Naive thymus-derived CD4-positive, alpha-beta T cell (primary cell): ENCODE measurements at regions not wholly inside any gene's neighbourhood (a gene's known extent, or its start where the extent isn't known, plus 50 kb on each side); places are given as distances from the start of the nearest gene placed in this dataset.
A peak's percentile ranks its signal among the peaks of the same experiment; 100 is the strongest.

ENCODE experiments used
- ATAC-seq: fragments of 150-1000 bp; cut with Tn5 transposase; 2 replicates; pipeline ENCODE4 v1.10.0; 2021; ENCODE audit warnings: mild to moderate bottlenecking, moderate library complexity
- CTCF ChIA-PET: fragments of 350-600 bp; sonication (Branson Sonifier 250); formaldehyde crosslinking; loops from one replicate; lab custom pipeline; 2021; ENCODE audit warnings: antibody characterized with exemption; lab: Charles Lee
- POLR2A ChIA-PET: fragments of 350-600 bp; sonication (Branson Sonifier 250); formaldehyde crosslinking; loops from one replicate; lab custom pipeline; 2021; ENCODE audit warnings: antibody characterized with exemption, inconsistent platforms; lab: Charles Lee
- DNase-seq, 9 donors: peaks; one replicate each; pipeline versions ENCODE4 v3.0.0 to v3.0.0-alpha.2; 2020 to 2022; ENCODE audit warnings: mixed read lengths in 1 of 9
- H3K27ac ChIP-seq: one replicate; pipeline ENCODE4 v1.7.0; 2013; ENCODE audit warnings: mild to moderate bottlenecking, low read depth, low read length, moderate library complexity
- H3K27me3 ChIP-seq, 2 donors: one replicate each; pipeline ENCODE4 v1.7.0; 2013; ENCODE audit warnings: low read length in 2 of 2, mild to moderate bottlenecking in 2 of 2, moderate library complexity in 2 of 2; ENCODE audit not compliant: control insufficient read depth in 2 of 2, insufficient read depth in 2 of 2
- H3K36me3 ChIP-seq, 3 experiments: 1 replicate in 2 of 3; 2 replicates in 1 of 3; pipeline ENCODE4 v1.7.0; 2013; ENCODE audit warnings: low read length in 3 of 3, mild to moderate bottlenecking in 3 of 3, moderate library complexity in 1 of 3; ENCODE audit not compliant: insufficient read depth in 3 of 3, control insufficient read depth in 2 of 3
- H3K4me1 ChIP-seq, 2 donors: one replicate each; pipeline ENCODE4 v1.7.0; 2013; ENCODE audit warnings: low read length in 2 of 2, mild to moderate bottlenecking in 2 of 2, moderate library complexity in 1 of 2; ENCODE audit not compliant: control insufficient read depth in 2 of 2, insufficient read depth in 2 of 2
- H3K4me3 ChIP-seq: 2 replicates; pipeline ENCODE4 v1.7.0; 2013; ENCODE audit warnings: mild to moderate bottlenecking, low read length
- H3K9me3 ChIP-seq, 3 experiments: 1 replicate in 2 of 3; 2 replicates in 1 of 3; pipeline ENCODE4 v1.7.0; 2013; ENCODE audit warnings: low read length in 3 of 3; ENCODE audit not compliant: control insufficient read depth in 2 of 3
- H3K27ac Mint-ChIP-seq, 9 donors: one replicate each; pipeline ENCODE4 v1.8.0; 2020 to 2022; ENCODE audit warnings: mixed read lengths in 9 of 9, mild to moderate bottlenecking in 8 of 9, moderate library complexity in 5 of 9, inconsistent platforms in 2 of 9
- H3K27me3 Mint-ChIP-seq, 5 donors: one replicate each; pipeline ENCODE4 v1.8.0; 2021 to 2022; ENCODE audit warnings: mixed read lengths in 5 of 5, mild to moderate bottlenecking in 1 of 5
- H3K36me3 Mint-ChIP-seq, 5 donors: one replicate each; pipeline ENCODE4 v1.8.0; 2020 to 2022; ENCODE audit warnings: mixed read lengths in 5 of 5, mild to moderate bottlenecking in 3 of 5, inconsistent platforms in 1 of 5
- H3K4me1 Mint-ChIP-seq, 7 donors: one replicate each; pipeline ENCODE4 v1.8.0; 2020 to 2022; ENCODE audit warnings: mixed read lengths in 7 of 7, mild to moderate bottlenecking in 3 of 7, inconsistent platforms in 1 of 7
- H3K4me3 Mint-ChIP-seq, 10 donors: one replicate each; pipeline ENCODE4 v1.8.0; 2020 to 2022; ENCODE audit warnings: mild to moderate bottlenecking in 10 of 10, mixed read lengths in 10 of 10, moderate library complexity in 6 of 10, inconsistent platforms in 2 of 10
- H3K9me3 Mint-ChIP-seq, 11 donors: one replicate each; pipeline ENCODE4 v1.8.0; 2020 to 2022; ENCODE audit warnings: mixed read lengths in 11 of 11, mild to moderate bottlenecking in 4 of 11, inconsistent platforms in 1 of 11, moderate library complexity in 1 of 11
- intact Hi-C, 2 donors: fragments of 100-400 bp; cut with micrococcal nuclease; formaldehyde crosslinking; loops; one replicate each; pipeline ENCODE4 v1.15.1; 2023

- H3K4me1 ChIP-seq, result no peaks in the 10 kb centered on the region
- CTCF ChIA-PET, result interaction anchor here (0.8 kb wide), 1 partner anchor 20 kb away, joined by 4 read pairs; no protein-coding TSS in a partner anchor
- H3K27ac ChIP-seq, result no peak overlapping the region
- no peaks in the 10 kb centered on the region for H3K36me3 ChIP-seq
- POLR2A ChIA-PET, result no interaction called here
- intact Hi-C loops, result no loop called here
- no peaks in the 10 kb centered on the region for H3K27me3 ChIP-seq
- Mint-ChIP-seq H3K4me1 (peaks cover 0 to 3% (median 0%) of the 10 kb centered on the region in 7 donors), H3K9me3 (peaks cover 0 to 15% (median 7%) of the 10 kb centered on the region in 11 donors), H3K27ac (no peak overlapping the region), H3K4me3 (no peak overlapping the region), H3K27me3 (peaks cover 0 to 30% (median 8%) of the 10 kb centered on the region in 5 donors), H3K36me3 (peaks cover 0 to 7% (median 4%) of the 10 kb centered on the region in 5 donors)
- no peak for DNase-seq
- no peak for ATAC-seq
- H3K9me3 ChIP-seq, result no peaks in the 10 kb centered on the region
- no peak overlapping the region for H3K4me3 ChIP-seq
These were observed 103.0 kb upstream of the LGALSL start for GRCh38 chr2:64350996-64351395.

DNA sequence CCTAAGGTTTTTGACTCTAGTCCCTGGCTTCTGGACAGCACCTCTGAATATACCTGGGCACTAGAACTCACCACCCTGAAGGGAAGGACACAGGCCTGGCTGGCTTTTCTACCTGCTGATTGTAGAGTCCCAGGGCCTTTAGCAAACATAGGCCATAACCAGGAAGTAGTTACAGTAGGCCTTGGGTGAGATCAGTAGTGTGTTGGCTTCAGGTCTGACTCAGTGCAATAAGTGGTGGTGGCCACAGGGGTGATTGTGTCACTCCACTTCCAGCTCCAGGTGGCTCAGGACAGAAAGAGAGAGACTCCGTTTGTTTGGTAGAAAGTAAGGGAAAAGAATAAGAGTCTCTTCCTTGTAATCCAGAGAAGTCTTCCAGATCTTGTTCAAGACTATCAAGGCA, 101.7 kb upstream of the LGALSL start:
- H3K4me1 ChIP-seq, result no peaks in the 10 kb centered on the region
- no peak overlapping the region for H3K4me3 ChIP-seq
- no peak overlapping the region for H3K27ac ChIP-seq
- no peaks in the 10 kb centered on the region for H3K36me3 ChIP-seq
- no peaks in the 10 kb centered on the region for H3K9me3 ChIP-seq
- ChIA-PET CTCF (no interaction called here), POLR2A (interaction anchor here (0.8 kb wide), 1 partner anchor 170 kb away, joined by 3 read pairs; no protein-coding TSS in a partner anchor)
- intact Hi-C loops, result no loop called here
- peaks cover 4 to 42% (median 12%) of the 10 kb centered on the region in 5 donors for H3K27me3 Mint-ChIP-seq
- H3K36me3 Mint-ChIP-seq, result peaks cover 0 to 7% (median 4%) of the 10 kb centered on the region in 5 donors
- DNase-seq (no peak), ATAC-seq (no peak)
- H3K4me1 Mint-ChIP-seq, result peaks cover 0 to 3% (median 0%) of the 10 kb centered on the region in 7 donors
- peaks cover 0 to 15% (median 7%) of the 10 kb centered on the region in 11 donors for H3K9me3 Mint-ChIP-seq
- no peak overlapping the region for H3K4me3 Mint-ChIP-seq
- no peak overlapping the region for H3K27ac Mint-ChIP-seq
- H3K27me3 ChIP-seq, result no peaks in the 10 kb centered on the region

DNA sequence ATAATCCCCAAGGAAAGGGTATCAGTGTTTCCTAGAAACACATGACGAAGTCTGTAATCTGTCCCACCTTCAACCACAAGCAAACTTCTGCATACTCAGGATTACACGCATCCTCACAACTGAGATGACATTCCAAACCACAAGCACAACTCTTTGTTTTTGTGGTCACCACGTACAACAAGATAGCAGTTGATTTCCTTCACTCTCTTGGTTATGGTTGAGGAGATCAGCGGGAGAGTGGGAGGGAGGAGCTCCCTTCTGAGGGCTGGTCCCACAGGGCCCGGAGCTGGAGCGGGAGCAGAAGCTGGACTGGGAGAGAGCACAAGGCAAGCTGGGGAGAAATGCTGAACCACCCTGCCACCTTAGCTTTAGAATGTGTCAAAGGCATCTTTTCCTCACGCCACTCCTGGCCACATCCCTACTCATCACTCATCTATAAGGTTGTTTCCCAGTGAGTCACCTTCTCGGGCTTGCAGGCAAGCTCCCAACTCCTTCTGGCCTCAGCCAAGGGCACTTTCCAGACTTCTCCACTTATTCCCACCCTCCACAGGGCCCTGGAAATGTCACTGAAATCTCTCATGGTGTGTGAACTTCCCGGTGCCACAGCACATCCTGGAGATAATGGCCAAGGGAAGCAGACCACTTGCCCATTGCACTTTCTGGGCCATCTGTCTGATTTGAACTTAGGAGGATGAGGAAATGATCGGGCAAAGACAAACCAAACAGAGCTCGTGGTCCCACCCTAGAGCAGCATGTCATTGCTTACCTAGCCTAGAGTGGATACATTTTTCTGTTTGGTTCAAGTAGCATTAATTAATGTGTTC, 98.9 kb upstream of the LGALSL start:
- Histone ChIP-seq H3K36me3 (no peaks in the 10 kb centered on the region), H3K27ac (no peak overlapping the region), H3K4me3 (no peak overlapping the region), H3K27me3 (no peaks in the 10 kb centered on the region), H3K4me1 (no peaks in the 10 kb centered on the region), H3K9me3 (no peaks in the 10 kb centered on the region)
- Mint-ChIP-seq H3K9me3 (peaks cover 0 to 15% (median 7%) of the 10 kb centered on the region in 11 donors), H3K36me3 (peaks cover 0 to 7% (median 4%) of the 10 kb centered on the region in 5 donors), H3K4me3 (no peak overlapping the region), H3K4me1 (peaks cover 0 to 7% (median 0%) of the 10 kb centered on the region in 7 donors), H3K27me3 (peaks cover 10 to 44% (median 19%) of the 10 kb centered on the region in 5 donors), H3K27ac (no peak overlapping the region)
- intact Hi-C loops, result no loop called here
- ATAC-seq (peak; percentile 12), DNase-seq (no peak)
- CTCF ChIA-PET, result no interaction called here
- POLR2A ChIA-PET, result no interaction called here

DNA sequence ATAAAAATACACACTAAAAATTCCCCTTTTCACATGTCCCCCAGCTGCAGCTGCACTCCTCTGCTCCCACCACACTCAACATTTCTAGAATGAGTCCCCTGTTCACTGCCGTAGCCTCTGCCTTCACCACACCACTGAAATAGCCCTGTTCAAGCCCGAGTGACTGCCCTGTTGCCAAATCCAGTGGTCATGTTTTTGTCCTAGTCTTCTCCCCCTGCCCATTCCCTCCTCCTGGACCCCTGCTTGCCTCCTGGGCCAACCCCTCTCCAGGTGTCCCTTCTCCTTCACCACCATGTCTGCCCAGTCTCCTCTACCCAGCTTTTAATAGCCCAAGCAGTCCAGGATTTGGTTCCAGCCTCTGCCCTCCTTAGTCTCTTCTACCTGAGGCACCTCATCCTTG, 97.1 kb upstream of the LGALSL start:
- Histone ChIP-seq H3K9me3 (no peaks in the 10 kb centered on the region), H3K36me3 (no peaks in the 10 kb centered on the region), H3K4me1 (no peaks in the 10 kb centered on the region), H3K27ac (no peak overlapping the region), H3K27me3 (no peaks in the 10 kb centered on the region), H3K4me3 (no peak overlapping the region)
- ATAC-seq (no peak), DNase-seq (no peak)
- ChIA-PET CTCF (no interaction called here), POLR2A (no interaction called here)
- no peak overlapping the region for H3K27ac Mint-ChIP-seq
- peaks cover 0 to 7% (median 4%) of the 10 kb centered on the region in 5 donors for H3K36me3 Mint-ChIP-seq
- intact Hi-C loops, result no loop called here
- H3K27me3 Mint-ChIP-seq, result peaks cover 10 to 44% (median 25%) of the 10 kb centered on the region in 5 donors
- H3K4me1 Mint-ChIP-seq, result peaks cover 0 to 10% (median 0%) of the 10 kb centered on the region in 7 donors
- H3K4me3 Mint-ChIP-seq, result no peak overlapping the region
- peaks cover 0 to 13% (median 7%) of the 10 kb centered on the region in 11 donors for H3K9me3 Mint-ChIP-seq

DNA sequence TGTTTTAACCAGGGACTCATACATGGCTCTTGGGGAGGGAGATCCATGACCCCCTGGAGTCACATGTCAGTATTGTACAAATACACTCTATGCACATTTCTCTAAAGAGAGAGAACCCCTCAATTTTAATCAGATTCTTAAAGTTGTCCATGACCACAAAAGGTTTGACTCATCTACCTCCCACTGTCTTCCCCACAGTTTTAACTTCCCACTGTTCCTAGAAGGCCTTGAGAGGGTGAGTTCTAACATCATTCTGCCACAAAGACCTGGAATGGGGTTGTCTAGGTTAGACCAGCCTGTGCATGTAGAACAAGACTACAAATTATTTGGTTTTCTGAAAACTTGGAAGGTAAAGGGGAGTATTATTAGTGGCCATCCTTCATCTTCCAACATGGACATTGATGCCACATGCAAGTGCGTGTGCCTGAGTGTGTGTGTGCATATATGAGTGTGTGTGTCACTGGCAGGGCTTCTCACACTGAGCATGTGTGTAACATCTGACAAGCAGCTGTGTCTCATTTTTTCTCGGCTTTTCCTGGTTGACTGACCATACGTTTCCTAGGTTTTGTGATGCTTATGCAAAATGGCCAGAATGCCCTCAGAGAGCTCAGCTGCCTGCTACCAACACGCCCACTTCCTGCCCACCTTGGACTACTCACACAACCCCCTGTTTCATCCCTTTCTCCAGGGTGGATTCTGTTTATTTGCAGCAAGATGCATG, 94.6 kb upstream of the LGALSL start:
- intact Hi-C loops, result no loop called here
- no peak for DNase-seq
- no peaks in the 10 kb centered on the region for H3K27me3 ChIP-seq
- POLR2A ChIA-PET, result no interaction called here
- H3K4me3 Mint-ChIP-seq, result no peak overlapping the region
- H3K4me1 Mint-ChIP-seq, result peaks cover 0 to 10% (median 0%) of the 10 kb centered on the region in 7 donors
- no peak overlapping the region for H3K4me3 ChIP-seq
- H3K9me3 Mint-ChIP-seq, result no peaks in the 10 kb centered on the region
- H3K27ac Mint-ChIP-seq, result no peak overlapping the region
- CTCF ChIA-PET, result no interaction called here
- no peaks in the 10 kb centered on the region for H3K9me3 ChIP-seq
- H3K36me3 Mint-ChIP-seq, result no peaks in the 10 kb centered on the region
- no peaks in the 10 kb centered on the region for H3K36me3 ChIP-seq
- peaks cover 10 to 39% (median 29%) of the 10 kb centered on the region in 5 donors for H3K27me3 Mint-ChIP-seq
- ATAC-seq, result no peak
- no peak overlapping the region for H3K27ac ChIP-seq
- H3K4me1 ChIP-seq, result no peaks in the 10 kb centered on the region

GRCh38 chr2:64359892-64360657, 93.9 kb upstream of the LGALSL start:
- CTCF ChIA-PET, result no interaction called here
- peaks cover 0 to 8% (median 0%) of the 10 kb centered on the region in 7 donors for H3K4me1 Mint-ChIP-seq
- no peak overlapping the region for H3K27ac Mint-ChIP-seq
- H3K4me1 ChIP-seq, result no peaks in the 10 kb centered on the region
- no peaks in the 10 kb centered on the region for H3K36me3 ChIP-seq
- no peaks in the 10 kb centered on the region for H3K9me3 ChIP-seq
- ATAC-seq (peak; percentile 55), DNase-seq (peak in 1 of 9 donors; percentile 47)
- no peak overlapping the region for H3K4me3 Mint-ChIP-seq
- POLR2A ChIA-PET, result interaction anchor here (0.5 kb wide), 1 partner anchor 857 kb away, joined by 3 read pairs; no protein-coding TSS in a partner anchor
- intact Hi-C loops, result no loop called here
- H3K36me3 Mint-ChIP-seq, result no peaks in the 10 kb centered on the region
- peaks cover 10 to 35% (median 25%) of the 10 kb centered on the region in 5 donors for H3K27me3 Mint-ChIP-seq
- H3K4me3 ChIP-seq, result no peak overlapping the region
- no peaks in the 10 kb centered on the region for H3K27me3 ChIP-seq
- no peaks in the 10 kb centered on the region for H3K9me3 Mint-ChIP-seq
- H3K27ac ChIP-seq, result no peak overlapping the region
